ENCODE measurements at regions not wholly inside any gene's neighbourhood (a gene's known extent, or its start where the extent isn't known, plus 50 kb on each side); places are given as distances from the start of the nearest gene placed in this dataset.

- DNase-seq (ENCODE audit: low read depth in 1 of 2, low spot score in 1 of 2) (no peak), ATAC-seq (no peak), FAIRE-seq (no peak)
- Histone ChIP-seq H3K27ac (no peak overlapping the region), H3K4me3 (no peak overlapping the region), H3K4me1 (peaks cover 21% of the 10 kb centered on the region), H3K4me2 (no peak overlapping the region), H3K9me3 (no peaks in the 10 kb centered on the region)
- TF ChIP-seq CHD2 (IDR thresholded peaks at IDR 0.05; ENCODE audit: low read length, partially characterized antibody) (no peak), BHLHE40 (IDR thresholded peaks at IDR 0.05; ENCODE audit: low read depth, low read length) (no peak), CBX8 (IDR thresholded peaks at IDR 0.05) (no peak), TP53 (CRISPR knock-in tag; IDR thresholded peaks at IDR 0.05) (no peak), RARB (CRISPR knock-in tag; IDR thresholded peaks at IDR 0.05) (no peak), ZC3H11A (IDR thresholded peaks at IDR 0.05) (no peak), JUN (IDR thresholded peaks at IDR 0.05) (no peak), HEYL (CRISPR knock-in tag; IDR thresholded peaks at IDR 0.05) (no peak), HDAC2 (IDR thresholded peaks at IDR 0.05) (no peak), ZSCAN20 (CRISPR knock-in tag; IDR thresholded peaks at IDR 0.05) (no peak), CEBPB (IDR thresholded peaks at IDR 0.05) (no peak), BCL3 (IDR thresholded peaks at IDR 0.05) (no peak), ATOH8 (CRISPR knock-in tag; IDR thresholded peaks at IDR 0.05; ENCODE audit: low read depth) (no peak), KDM1A (IDR thresholded peaks at IDR 0.05; ENCODE audit: low read depth) (no peak), CTCF (IDR thresholded peaks at IDR 0.05) (no peak), RFX5 (IDR thresholded peaks at IDR 0.05) (no peak)
- CTCF ChIA-PET = interaction anchor here (0.8 to 5.2 kb wide), 8 partner anchors 8 to 302 kb away, joined by 3 to 44 read pairs (median 5); no protein-coding TSS in a partner anchor
- POLR2A ChIA-PET = no interaction called here
- WGBS (ENCODE audit: missing lambda C conversion rate) = 86% methylated on average over 6 of the region's 6 CpGs
Observed at GRCh38 chr3:57004229-57004628, 56.2 kb upstream of the SPATA12 start.

DNA sequence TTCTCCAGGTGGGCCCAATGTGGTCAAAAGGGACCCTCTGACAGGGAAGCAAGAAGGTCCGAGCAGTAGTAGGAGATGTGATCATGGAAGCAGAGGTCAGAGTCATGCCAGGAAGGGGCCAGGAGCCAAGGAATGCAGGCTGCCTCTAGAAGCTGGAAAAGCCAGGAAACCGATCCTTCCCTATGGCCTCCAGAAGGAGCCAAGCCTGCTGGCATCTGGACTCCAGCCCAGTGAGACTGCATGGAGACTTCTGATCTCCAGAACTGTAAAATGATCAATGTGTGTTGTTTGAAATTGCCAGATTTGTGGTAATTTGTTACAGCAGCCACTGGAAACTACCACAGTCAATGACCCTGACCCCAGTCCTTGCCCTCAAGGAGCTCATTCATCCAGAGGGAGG lies 56.8 kb upstream of the SPATA12 start:
- Histone ChIP-seq H3K4me1 (peaks cover 21% of the 10 kb centered on the region), H3K27ac (no peak overlapping the region), H3K4me3 (no peak overlapping the region), H3K9me3 (no peaks in the 10 kb centered on the region), H3K4me2 (no peak overlapping the region)
- DNase-seq (ENCODE audit: low read depth in 1 of 2, low spot score in 1 of 2) = no peak
- ChIA-PET POLR2A (no interaction called here), CTCF (interaction anchor here (0.8 to 5.2 kb wide), 5 partner anchors 8 to 301 kb away, joined by 5 to 44 read pairs (median 5); no protein-coding TSS in a partner anchor)
- no peak for ATAC-seq
- FAIRE-seq = no peak
- TF ChIP-seq NPAS2 (CRISPR knock-in tag; IDR thresholded peaks at IDR 0.05; ENCODE audit: borderline replicate concordance) (no peak), RARB (CRISPR knock-in tag; IDR thresholded peaks at IDR 0.05) (no peak), EP300 (IDR thresholded peaks at IDR 0.05) (no peak), MYC (IDR thresholded peaks at IDR 0.05; ENCODE audit: borderline replicate concordance, low read length) (no peak), RNF2 (IDR thresholded peaks at IDR 0.05; ENCODE audit: borderline replicate concordance, low read depth) (no peak), NFE2L2 (conservative IDR thresholded peaks at IDR 0.05; ENCODE audit: low read length) (no peak), TFCP2L1 (CRISPR knock-in tag; IDR thresholded peaks at IDR 0.05) (no peak), GATA3 (IDR thresholded peaks at IDR 0.05; ENCODE audit: borderline replicate concordance) (no peak), NR3C1 (IDR thresholded peaks at IDR 0.05) (no peak), ZNF302 (CRISPR knock-in tag; IDR thresholded peaks at IDR 0.05) (no peak), CHD4 (IDR thresholded peaks at IDR 0.05; ENCODE audit: borderline replicate concordance) (no peak), CHD2 (IDR thresholded peaks at IDR 0.05; ENCODE audit: low read length, partially characterized antibody) (no peak), JUN (IDR thresholded peaks at IDR 0.05) (no peak), MAFK (IDR thresholded peaks at IDR 0.05; ENCODE audit: partially characterized antibody) (no peak), REST (IDR thresholded peaks at IDR 0.05) (no peak), ATOH8 (CRISPR knock-in tag; IDR thresholded peaks at IDR 0.05; ENCODE audit: low read depth) (no peak), HES2 (IDR thresholded peaks at IDR 0.05) (no peak), MAZ (IDR thresholded peaks at IDR 0.05; ENCODE audit: borderline replicate concordance, low read depth, low read length) (no peak), BHLHE40 (IDR thresholded peaks at IDR 0.05; ENCODE audit: low read depth, low read length) (no peak), EHF (CRISPR knock-in tag; IDR thresholded peaks at IDR 0.05) (no peak)
- WGBS (ENCODE audit: missing lambda C conversion rate) = 75% methylated on average over 1 of the region's 2 CpGs
